ENCODE measurements at regions not wholly inside any gene's neighbourhood (a gene's known extent, or its start where the extent isn't known, plus 50 kb on each side); places are given as distances from the start of the nearest gene placed in this dataset.
"Not testable (repeated sequence)": the region's sequence is repeated elsewhere in the genome, so short reads cannot be mapped to it uniquely, and the experiment has no call there.

- no peak for DNase-seq
Observed at GRCh38 chr6:56904068-56904467, 50.8 kb upstream of the BEND6 start.

- peak in 1 of 2 donors; percentile 74 for DNase-seq
Observed at GRCh38 chr6:56902641-56903464, 52.1 kb upstream of the BEND6 start.

- DNase-seq = no peak
Observed at GRCh38 chr6:56900784-56901183, 54.1 kb upstream of the BEND6 start.

- DNase-seq = no peak
Observed at GRCh38 chr6:56899753-56900152, 55.2 kb upstream of the BEND6 start.

GRCh38 chr6:56899311-56899710 is 55.6 kb upstream of the BEND6 start:
- no peak for DNase-seq

- no peak for DNase-seq
Observed at GRCh38 chr6:56897789-56898529, 56.9 kb upstream of the BEND6 start.

- DNase-seq = no peak
Observed at GRCh38 chr6:56891754-56892153, 63.2 kb upstream of the BEND6 start.

- DNase-seq = no peak
Observed at GRCh38 chr6:56890683-56891429, 64.1 kb upstream of the BEND6 start.

- no peak for DNase-seq
Observed at GRCh38 chr6:56890066-56890465, 64.8 kb upstream of the BEND6 start.

- DNase-seq = no peak
Observed at GRCh38 chr6:56889492-56889891, 65.4 kb upstream of the BEND6 start.

- DNase-seq = no peak
Observed at GRCh38 chr6:56888687-56889086, 66.2 kb upstream of the BEND6 start.

- no peak for DNase-seq
Observed at GRCh38 chr6:56887086-56887485, 67.8 kb upstream of the BEND6 start.

GRCh38 chr6:56877922-56878321 is 77.0 kb upstream of the BEND6 start:
- DNase-seq = no peak

GRCh38 chr6:56875961-56876360 is 78.9 kb upstream of the BEND6 start:
- no peak for DNase-seq

GRCh38 chr6:56875523-56875922 is 79.4 kb upstream of the BEND6 start:
- no peak for DNase-seq

GRCh38 chr6:56874328-56874727 is 80.6 kb upstream of the BEND6 start:
- DNase-seq = no peak

GRCh38 chr6:56870053-56870452 is 84.9 kb upstream of the BEND6 start:
- not testable (repeated sequence) for DNase-seq

- no peak for DNase-seq
Observed at GRCh38 chr6:56869346-56869745, 85.6 kb upstream of the BEND6 start.

- DNase-seq = no peak
Observed at GRCh38 chr6:56868687-56869086, 86.2 kb upstream of the BEND6 start.

GRCh38 chr6:56866917-56867522 is 87.9 kb upstream of the BEND6 start:
- no peak for DNase-seq

- DNase-seq = no peak
Observed at GRCh38 chr6:56865081-56865875, 89.6 kb upstream of the BEND6 start.

- DNase-seq = no peak
Observed at GRCh38 chr6:56864171-56864616, 90.7 kb upstream of the BEND6 start.
